CD4-positive, alpha-beta T cell treated with Interleukin-21 for 1 hour (primary cell): ENCODE measurements at regions not wholly inside any gene's neighbourhood (a gene's known extent, or its start where the extent isn't known, plus 50 kb on each side); places are given as distances from the start of the nearest gene placed in this dataset.

Source experiments
- DNase-seq: peaks from one replicate; pipeline ENCODE4 v3.0.0-alpha.2; 2020

GRCh38 chr5:5575461-5575860, 153.0 kb downstream of the ICE1 start:
- DNase-seq: no peak

- DNase-seq: no peak
These were observed 151.4 kb downstream of the ICE1 start for GRCh38 chr5:5573798-5574380.

- no peak for DNase-seq
These were observed 150.7 kb downstream of the ICE1 start for GRCh38 chr5:5572976-5573797.

- DNase-seq: no peak
These were observed 149.8 kb downstream of the ICE1 start for GRCh38 chr5:5572010-5572865.

GRCh38 chr5:5570646-5571045, 148.2 kb downstream of the ICE1 start:
- no peak for DNase-seq

GRCh38 chr5:5564898-5565297, 142.4 kb downstream of the ICE1 start:
- DNase-seq: no peak

- no peak for DNase-seq
These were observed 137.5 kb downstream of the ICE1 start for GRCh38 chr5:5560016-5560415.

- DNase-seq: no peak
These were observed 136.4 kb downstream of the ICE1 start for GRCh38 chr5:5558638-5559527.

GRCh38 chr5:5558102-5558501, 135.6 kb downstream of the ICE1 start:
- no peak for DNase-seq

GRCh38 chr5:5551499-5551898, 129.0 kb downstream of the ICE1 start:
- DNase-seq: no peak

- DNase-seq: no peak
These were observed 123.9 kb downstream of the ICE1 start for GRCh38 chr5:5546408-5546807.

- no peak for DNase-seq
These were observed 121.7 kb downstream of the ICE1 start for GRCh38 chr5:5544094-5544663.

- DNase-seq: no peak
These were observed 120.2 kb downstream of the ICE1 start for GRCh38 chr5:5542654-5543053.

- no peak for DNase-seq
These were observed 117.6 kb downstream of the ICE1 start for GRCh38 chr5:5540065-5540464.
